ENCODE measurements at regions not wholly inside any gene's neighbourhood (a gene's known extent, or its start where the extent isn't known, plus 50 kb on each side); places are given as distances from the start of the nearest gene placed in this dataset.

DNA sequence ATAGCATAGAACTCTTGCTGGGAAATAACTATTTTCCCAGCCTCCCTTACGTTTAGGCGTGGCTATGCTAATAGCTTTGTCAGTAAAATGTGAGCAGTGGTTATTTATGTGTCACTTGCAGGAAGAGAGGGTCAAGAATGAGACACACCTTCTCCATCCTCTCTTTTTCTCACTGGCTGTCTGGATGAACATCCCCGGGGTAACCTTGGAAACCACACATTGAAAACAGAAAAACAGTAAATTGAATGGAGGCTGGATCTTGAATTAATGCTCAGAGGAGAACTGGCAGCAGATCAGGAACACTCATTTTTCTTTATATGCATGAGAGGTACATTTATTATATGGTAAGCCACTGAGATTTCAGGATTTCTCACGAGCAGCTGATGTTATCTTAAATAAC, 127.6 kb downstream of the DNAJB9 start:
- Histone ChIP-seq H3K9me2 (replicated peaks; ENCODE audit: control insufficient read depth, low read length) (no peaks in the 10 kb centered on the region), H3K27me3 (ENCODE audit: control insufficient read depth, low read length) (no peaks in the 10 kb centered on the region), H3K36me3 (ENCODE audit: control insufficient read depth, low read length) (no peaks in the 10 kb centered on the region), H3K9me3 (ENCODE audit: control insufficient read depth, insufficient read depth, low read length) (no peaks in the 10 kb centered on the region; the same call in 1 of the 2 replicates), H3K4me3 (ENCODE audit: low read length) (no peak overlapping the region), H3K4me2 (ENCODE audit: low read length) (no peak overlapping the region), H3K27ac (ENCODE audit: low read depth, low read length) (no peak overlapping the region), H3F3A (ENCODE audit: control insufficient read depth, insufficient read depth) (no peaks in the 10 kb centered on the region), H3K79me2 (ENCODE audit: control insufficient read depth, low read length) (no peaks in the 10 kb centered on the region), H4K20me1 (ENCODE audit: control insufficient read depth, insufficient read depth, low read depth, low read length) (no peaks in the 10 kb centered on the region), H3K4me1 (ENCODE audit: control insufficient read depth, low read length) (no peaks in the 10 kb centered on the region)
- TF ChIP-seq, protein P1, sequence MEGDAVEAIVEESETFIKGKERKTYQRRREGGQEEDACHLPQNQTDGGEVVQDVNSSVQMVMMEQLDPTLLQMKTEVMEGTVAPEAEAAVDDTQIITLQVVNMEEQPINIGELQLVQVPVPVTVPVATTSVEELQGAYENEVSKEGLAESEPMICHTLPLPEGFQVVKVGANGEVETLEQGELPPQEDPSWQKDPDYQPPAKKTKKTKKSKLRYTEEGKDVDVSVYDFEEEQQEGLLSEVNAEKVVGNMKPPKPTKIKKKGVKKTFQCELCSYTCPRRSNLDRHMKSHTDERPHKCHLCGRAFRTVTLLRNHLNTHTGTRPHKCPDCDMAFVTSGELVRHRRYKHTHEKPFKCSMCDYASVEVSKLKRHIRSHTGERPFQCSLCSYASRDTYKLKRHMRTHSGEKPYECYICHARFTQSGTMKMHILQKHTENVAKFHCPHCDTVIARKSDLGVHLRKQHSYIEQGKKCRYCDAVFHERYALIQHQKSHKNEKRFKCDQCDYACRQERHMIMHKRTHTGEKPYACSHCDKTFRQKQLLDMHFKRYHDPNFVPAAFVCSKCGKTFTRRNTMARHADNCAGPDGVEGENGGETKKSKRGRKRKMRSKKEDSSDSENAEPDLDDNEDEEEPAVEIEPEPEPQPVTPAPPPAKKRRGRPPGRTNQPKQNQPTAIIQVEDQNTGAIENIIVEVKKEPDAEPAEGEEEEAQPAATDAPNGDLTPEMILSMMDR (IDR thresholded peaks at IDR 0.05; ENCODE audit: low read depth, low read length, poor library complexity, severe bottlenecking): no peak
- TF ChIP-seq EZH2phosphoT487 (IDR thresholded peaks at IDR 0.05; ENCODE audit: borderline replicate concordance, low read length): no peak

DNA sequence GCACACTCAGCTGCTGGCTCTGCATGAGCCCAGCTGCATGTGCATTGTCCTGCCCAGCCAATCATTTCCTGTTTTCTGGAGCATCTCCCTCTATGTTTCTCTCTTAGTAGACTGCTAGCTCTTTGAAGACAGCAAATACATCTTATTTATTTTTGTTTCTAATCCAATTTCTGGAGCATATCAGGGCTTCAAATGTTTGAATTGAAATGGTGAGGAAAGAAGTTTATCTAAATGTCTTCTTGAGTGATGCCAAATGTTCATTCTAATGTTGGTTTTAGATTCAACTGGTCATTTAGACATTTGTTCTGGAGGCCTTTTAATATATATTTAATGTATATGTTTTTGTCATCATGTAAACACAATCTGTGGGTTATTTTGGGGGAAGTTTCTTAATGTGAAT, 141.9 kb downstream of the DNAJB9 start:
- H3K4me2 ChIP-seq (ENCODE audit: low read length): no peak overlapping the region
- H3K36me3 ChIP-seq (ENCODE audit: control insufficient read depth, low read length): no peaks in the 10 kb centered on the region
- H3K27me3 ChIP-seq (ENCODE audit: control insufficient read depth, low read length): no peaks in the 10 kb centered on the region
- no peaks in the 10 kb centered on the region for H3K79me2 ChIP-seq (ENCODE audit: control insufficient read depth, low read length)
- H4K20me1 ChIP-seq (ENCODE audit: control insufficient read depth, insufficient read depth, low read depth, low read length): no peaks in the 10 kb centered on the region
- H3K9me3 ChIP-seq (ENCODE audit: control insufficient read depth, insufficient read depth, low read length): no peaks in the 10 kb centered on the region
- H3K4me1 ChIP-seq (ENCODE audit: control insufficient read depth, low read length): no peaks in the 10 kb centered on the region
- no peak overlapping the region for H3K27ac ChIP-seq (ENCODE audit: low read depth, low read length)
- H3F3A ChIP-seq (ENCODE audit: control insufficient read depth, insufficient read depth): no peaks in the 10 kb centered on the region
- TF ChIP-seq EZH2phosphoT487 (IDR thresholded peaks at IDR 0.05; ENCODE audit: borderline replicate concordance, low read length): no peak
- TF ChIP-seq, protein P1 (IDR thresholded peaks at IDR 0.05; ENCODE audit: low read depth, low read length, poor library complexity, severe bottlenecking): no peak
- no peak overlapping the region for H3K4me3 ChIP-seq (ENCODE audit: low read length)
- no peaks in the 10 kb centered on the region for H3K9me2 ChIP-seq (replicated peaks; ENCODE audit: control insufficient read depth, low read length)

DNA sequence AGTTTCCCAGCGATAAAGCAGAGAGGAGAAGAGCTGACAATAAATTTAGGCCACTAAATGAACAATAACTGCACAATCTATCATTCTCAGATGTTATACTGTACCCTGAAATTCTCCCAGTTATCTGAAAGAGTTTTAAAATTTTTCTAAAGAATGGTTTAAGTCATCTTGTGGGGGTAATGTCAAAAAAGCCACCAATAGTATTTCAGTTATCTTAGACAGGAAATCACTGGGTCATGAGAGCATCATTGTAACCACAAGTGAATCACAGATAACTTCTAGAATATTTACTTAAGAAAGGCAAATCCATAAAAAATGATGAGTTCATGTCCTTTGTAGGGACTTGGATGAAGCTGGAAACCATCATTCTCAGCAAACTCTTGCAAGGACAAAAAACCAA, 147.1 kb downstream of the DNAJB9 start:
- Histone ChIP-seq H3K9me3 (ENCODE audit: control insufficient read depth, insufficient read depth, low read length) (no peaks in the 10 kb centered on the region), H3K27ac (ENCODE audit: low read depth, low read length) (no peak overlapping the region)

More for the DNA sequence above, 147.1 kb downstream of the DNAJB9 start:
- no peaks in the 10 kb centered on the region for H3K27me3 ChIP-seq (ENCODE audit: control insufficient read depth, low read length)
- no peaks in the 10 kb centered on the region for H3K79me2 ChIP-seq (ENCODE audit: control insufficient read depth, low read length)
- no peaks in the 10 kb centered on the region for H3K4me1 ChIP-seq (ENCODE audit: control insufficient read depth, low read length)
- no peaks in the 10 kb centered on the region for H3F3A ChIP-seq (ENCODE audit: control insufficient read depth, insufficient read depth)
- no peak overlapping the region for H3K4me3 ChIP-seq (ENCODE audit: low read length)
- TF ChIP-seq EZH2phosphoT487 (IDR thresholded peaks at IDR 0.05; ENCODE audit: borderline replicate concordance, low read length): no peak
- TF ChIP-seq, protein P1 (IDR thresholded peaks at IDR 0.05; ENCODE audit: low read depth, low read length, poor library complexity, severe bottlenecking): no peak
- no peaks in the 10 kb centered on the region for H4K20me1 ChIP-seq (ENCODE audit: control insufficient read depth, insufficient read depth, low read depth, low read length)
- no peak overlapping the region for H3K4me2 ChIP-seq (ENCODE audit: low read length)
- H3K36me3 ChIP-seq (ENCODE audit: control insufficient read depth, low read length): no peaks in the 10 kb centered on the region
- no peaks in the 10 kb centered on the region for H3K9me2 ChIP-seq (replicated peaks; ENCODE audit: control insufficient read depth, low read length)
